SW480 (cell line): ENCODE measurements at regions not wholly inside any gene's neighbourhood (a gene's known extent, or its start where the extent isn't known, plus 50 kb on each side); places are given as distances from the start of the nearest gene placed in this dataset.
"Not testable (repeated sequence)": the region's sequence is repeated elsewhere in the genome, so short reads cannot be mapped to it uniquely, and the experiment has no call there.

ENCODE experiments used
- DNase-seq: peaks from one replicate; pipeline ENCODE4 v3.0.0-alpha.2; 2016; ENCODE audit warnings: low spot score

DNA sequence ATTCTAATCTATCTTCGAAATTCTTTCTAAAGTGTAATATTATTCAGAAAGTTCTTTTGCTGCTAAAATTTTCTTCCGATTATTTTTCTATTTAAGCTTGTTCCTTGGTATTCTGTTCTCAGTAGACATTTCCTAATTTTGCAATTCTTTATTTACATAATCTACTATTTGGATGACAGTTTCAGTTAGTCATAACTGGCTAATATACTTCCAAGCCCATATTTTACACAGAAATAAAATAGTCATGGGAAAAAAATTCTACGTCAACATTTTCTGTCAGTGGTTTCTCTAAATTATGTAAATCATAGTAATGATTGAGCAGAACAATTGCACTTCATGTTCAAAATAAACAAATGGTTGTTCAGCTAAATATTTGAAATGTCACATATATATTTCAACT lies 178.0 kb upstream of the ANKRD50 start:
- DNase-seq, result no peak

DNA sequence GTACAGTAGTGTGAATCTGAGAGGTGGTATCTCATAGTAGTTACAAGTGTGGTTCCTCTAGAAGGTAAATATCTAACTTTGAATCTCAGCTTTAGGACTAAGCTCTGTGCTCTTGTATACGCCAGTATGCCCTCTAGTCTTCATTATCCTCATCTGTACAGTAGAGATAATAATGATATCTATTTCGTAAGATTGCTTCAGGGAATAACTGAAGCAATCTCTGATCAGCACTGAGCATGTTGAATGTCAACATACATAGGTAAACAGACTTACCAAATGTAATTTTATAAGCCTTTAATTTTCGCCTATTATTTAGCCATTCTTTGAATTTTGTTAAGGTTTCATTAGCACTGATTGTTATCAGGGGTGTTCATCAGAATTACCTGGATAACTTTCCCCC lies 175.2 kb upstream of the ANKRD50 start:
- no peak for DNase-seq

DNA sequence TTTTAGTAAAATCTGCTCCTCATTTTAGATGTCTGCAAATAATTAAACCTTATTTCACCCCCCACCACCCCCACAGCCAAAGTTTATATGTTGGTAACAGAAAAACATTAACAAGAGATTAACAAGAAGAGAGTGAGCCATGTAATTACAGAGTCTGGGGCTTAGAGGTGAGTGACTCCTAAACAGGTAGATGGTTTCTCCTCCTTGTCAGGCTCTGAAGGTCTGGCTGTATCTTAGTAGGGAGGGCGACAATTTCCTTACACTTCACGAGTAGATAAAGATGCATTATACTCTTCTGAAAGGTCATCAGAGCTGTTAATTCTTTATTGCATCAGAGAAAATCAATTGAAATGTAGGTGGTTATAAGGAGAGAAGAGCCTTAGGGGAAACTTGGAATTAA lies 171.8 kb upstream of the ANKRD50 start:
- DNase-seq, result no peak

DNA sequence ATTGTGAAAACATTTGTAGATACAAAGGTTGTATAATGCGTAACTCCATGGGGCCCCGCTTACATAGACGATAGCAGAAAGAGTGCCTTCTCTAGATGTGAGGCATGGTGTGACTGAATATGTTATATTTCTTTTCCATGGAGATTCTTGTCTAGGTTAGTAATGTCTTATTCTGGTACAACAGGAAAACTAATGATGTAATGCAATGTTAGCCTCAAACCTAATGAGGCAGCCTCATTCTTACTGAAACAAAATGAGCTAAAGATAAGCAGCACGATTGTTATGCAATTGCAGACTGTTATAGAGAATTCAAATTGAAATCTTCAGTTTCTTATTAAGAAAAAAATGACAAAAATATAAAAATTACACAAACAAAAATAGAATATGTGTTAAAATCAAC lies 171.1 kb upstream of the ANKRD50 start:
- no peak for DNase-seq

DNA sequence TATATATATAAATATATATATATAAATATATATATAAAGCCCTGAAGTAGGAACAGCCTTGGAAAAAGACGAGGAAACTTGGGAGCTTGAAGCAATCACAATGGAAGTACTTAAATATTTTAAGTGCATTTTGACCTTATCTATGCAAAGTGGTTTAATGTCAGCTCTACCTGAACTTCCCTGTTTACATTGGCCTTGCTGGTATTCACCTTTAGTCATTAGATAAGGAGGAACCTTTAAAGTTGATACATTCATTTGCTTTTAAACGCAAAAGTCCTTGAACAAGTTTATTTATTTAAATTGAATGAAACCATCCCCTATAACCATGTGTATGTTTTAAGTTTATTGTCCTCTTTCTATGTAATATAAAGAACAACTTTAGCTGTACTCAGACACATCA lies 166.7 kb upstream of the ANKRD50 start:
- DNase-seq, result no peak

DNA sequence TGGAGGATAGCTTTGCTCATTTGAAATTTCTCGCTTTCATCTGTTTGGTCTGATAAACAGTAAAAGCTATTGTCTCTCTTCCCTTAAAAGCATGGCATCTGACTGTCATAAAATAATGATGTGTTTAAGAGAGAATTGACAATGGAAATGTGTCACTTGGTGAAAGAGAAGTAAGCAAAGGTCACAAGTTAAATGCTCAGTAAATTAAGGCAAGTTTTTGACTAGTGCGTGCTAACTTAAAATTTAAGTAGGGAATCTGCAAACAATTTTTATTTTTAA lies 161.6 kb upstream of the ANKRD50 start:
- no peak for DNase-seq

DNA sequence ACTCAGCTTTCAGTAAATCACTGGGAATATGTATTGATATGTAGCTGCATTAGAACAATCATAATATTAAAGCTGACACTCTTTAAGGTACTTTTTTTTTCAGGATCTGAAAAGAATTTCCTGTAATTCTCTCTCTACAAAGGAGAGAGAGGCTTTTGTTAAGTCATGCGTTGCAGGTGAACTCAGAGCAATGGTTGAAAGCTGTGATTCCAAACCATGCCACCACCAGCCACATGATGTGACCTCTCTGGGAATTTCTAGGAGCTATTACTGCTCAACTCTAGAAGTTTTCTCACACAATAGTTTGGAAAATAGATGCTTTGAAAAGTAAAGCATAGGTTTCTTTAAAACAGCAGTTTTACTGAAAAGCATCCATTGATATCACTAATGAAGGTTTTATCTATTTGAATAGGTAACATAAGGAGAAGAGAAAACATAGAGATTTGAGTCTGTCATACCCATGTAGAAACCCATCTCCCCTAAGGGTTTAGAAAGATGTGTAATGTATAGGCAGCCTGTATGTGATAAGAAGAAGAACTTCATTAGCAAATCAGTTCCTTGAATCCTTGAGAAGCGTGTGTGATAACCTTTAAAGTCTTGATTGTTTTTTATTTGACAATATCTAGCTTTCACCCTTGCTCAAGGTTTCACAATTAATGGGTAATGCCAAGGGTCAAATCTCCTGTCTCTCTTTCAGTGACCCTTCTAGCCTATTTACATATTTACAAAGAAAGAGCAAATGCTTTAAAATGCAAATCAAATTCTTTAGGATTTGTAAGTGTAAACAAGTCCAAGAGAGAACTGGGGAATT lies 161.0 kb upstream of the ANKRD50 start:
- no peak for DNase-seq

DNA sequence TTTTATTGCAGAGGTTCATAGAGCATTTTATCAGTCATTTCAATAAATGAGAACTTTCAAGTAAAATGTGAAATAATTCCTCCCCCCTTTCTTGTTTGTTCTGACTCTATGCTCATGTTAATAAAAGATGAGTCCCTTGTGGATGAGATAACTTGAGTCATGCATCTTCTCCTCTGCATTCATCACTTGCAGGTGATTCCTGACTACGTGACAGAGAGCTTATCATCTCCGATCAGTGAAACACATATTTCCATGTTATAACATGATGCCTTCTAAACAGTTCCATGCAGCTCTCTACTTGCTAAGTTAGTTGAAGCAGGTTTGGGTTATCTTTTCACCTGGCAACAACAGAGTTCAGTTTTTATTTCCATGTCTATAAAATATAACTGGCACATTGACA lies 160.1 kb upstream of the ANKRD50 start:
- DNase-seq, result no peak

DNA sequence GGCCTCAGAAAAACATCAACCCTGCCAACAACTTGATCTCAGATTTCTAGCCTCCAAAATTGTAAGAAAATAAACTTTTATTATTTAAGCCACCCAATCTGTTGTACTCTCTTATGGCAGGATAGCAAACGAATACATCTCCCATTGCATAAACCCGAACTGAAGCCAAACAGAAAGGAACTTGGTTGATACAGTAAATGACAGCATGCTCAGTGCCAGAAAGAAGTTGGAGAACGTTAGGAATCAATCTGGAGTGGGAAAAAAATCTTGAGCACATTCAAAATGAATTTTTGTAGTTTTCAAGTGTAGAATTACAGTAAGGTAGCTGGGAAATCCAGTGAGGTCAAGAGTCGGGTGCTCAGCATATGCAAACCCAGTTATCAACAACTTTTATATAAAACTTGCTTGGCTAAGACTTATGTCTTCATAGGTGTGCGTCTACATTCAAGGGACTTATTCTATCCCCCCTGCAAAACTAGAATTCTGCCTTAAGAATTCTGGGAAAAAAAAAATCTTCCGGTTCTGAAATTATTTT lies 157.5 kb upstream of the ANKRD50 start:
- DNase-seq, result no peak

DNA sequence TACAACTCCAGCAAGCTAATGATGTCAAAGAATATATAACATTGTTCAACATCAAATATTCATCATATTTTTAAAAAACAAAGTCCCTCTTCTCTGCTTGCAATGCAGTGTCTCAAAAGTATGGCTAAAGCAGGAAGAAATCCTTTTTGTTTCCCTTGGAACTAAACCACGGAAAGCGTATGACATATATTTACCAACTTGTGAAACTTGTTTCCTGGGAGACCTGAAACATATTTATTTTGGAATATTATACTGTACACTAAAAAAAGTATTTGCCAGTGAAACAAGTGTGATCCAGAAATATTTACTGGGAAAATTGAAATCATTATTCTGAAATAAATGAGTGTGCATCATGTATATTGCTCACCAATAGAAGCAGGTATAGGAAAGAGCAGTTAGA lies 156.0 kb upstream of the ANKRD50 start:
- DNase-seq, result no peak

DNA sequence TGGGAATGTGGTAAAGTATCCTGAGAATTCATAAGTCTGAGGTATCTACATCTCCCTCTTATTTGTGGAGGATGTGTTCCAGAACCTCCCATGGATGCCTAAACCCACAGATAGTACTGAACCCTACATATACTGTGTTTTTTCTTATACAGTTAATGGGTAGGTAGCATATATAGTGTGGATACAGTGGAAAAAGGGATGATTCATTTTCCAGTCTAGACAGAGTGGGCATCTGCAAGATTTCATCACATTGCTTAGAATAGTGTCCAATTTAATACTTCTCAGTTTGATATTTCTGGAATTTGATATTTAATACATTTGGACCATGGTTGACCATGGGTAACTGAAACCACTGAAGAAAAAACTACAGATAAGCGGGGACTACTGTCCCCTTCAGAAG lies 155.0 kb upstream of the ANKRD50 start:
- DNase-seq, result no peak

DNA sequence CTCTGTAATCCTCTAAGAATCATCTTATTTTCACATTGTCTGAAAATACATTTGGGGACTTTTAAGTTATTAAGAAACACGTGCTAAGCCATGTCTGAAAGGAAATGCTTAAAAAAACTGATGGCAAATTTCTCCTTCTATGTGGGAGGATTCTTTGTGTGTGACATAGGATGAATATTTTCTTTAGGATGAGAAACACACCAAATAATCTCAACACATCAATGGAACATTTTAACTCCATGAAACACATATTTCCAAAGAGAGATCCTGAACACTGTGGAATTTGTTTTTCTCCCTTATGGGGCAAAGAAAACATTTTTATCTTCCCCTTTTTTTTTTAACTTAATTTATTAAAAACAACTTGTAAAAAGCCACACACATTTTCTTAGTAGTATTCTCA lies 153.8 kb upstream of the ANKRD50 start:
- no peak for DNase-seq

DNA sequence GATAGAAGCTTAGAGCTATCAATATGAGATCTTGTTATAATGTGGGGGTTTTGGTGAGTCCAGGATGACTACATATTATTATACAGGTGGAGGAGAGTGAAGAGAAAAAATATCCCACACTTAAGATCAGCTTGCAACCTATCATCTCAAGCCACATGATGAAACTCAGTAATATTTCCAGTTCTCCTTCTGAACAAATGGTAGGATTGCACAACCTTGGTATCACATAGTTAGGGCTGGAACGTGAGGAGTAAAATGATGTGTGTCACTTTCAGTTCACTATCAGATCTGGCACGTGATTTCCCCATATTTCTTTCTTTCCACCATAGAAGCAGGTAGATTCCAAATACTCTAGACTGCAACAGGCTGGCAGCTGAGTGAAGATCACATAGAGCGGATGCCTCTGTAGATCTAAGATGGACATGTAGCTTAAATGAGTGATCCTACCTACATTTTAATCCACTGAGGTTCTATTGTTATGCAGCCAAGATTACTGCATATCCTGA lies 150.6 kb upstream of the ANKRD50 start:
- no peak for DNase-seq

DNA sequence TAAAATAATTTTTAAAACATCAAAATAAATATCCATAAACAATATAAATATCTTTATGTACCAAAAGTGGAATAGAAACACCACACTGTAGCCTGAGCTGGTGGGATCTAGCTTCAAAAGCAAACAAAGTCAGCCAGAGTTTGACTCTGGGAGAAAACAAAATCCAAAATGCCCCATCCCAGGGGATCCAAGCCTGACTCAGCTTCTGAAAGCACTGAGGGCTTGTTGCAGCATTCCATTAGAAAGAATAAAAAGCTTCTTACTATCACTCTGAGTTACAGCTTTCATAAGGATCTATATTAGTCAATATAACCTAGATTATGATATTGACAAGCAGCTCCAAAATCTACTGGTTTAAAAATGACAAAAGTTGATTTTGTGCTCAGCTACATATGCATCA lies 149.7 kb upstream of the ANKRD50 start:
- DNase-seq, result no peak

DNA sequence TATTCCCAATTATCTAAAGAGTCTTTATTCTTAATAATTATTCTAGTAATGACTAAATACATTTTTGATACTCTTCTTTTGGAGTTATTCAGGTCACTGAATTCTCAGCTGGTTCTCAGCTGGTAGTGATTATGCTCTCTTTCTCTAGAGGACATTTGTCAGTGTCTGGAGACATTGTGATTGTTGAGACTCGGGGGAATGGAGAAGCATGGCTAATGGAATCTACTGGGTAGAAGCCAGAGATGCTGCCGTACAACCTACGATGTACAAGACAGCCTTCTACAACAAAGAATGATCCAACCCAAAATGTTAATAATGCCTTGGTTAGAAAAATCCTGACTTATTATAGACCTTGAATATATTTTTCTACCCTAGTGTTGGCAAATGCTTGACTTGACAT lies 149.2 kb upstream of the ANKRD50 start:
- no peak for DNase-seq

DNA sequence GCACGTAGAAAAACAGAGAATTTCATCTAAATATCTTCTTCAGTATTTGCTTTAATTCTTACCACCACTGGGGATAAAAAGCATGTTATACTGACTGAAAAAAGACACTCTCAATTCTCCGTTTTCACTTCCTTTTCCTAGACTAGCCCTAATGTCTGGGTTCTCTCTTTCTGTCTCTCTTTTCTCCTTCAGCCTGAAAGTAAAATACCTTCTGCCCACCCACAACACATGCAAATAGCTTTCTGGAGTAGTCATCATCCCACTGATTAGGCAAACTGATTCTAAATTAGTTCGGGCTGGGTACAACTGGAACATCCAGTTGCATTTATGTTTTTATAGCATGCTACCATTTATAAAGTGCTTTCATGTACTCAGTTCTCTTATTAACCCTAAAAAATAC lies 142.4 kb upstream of the ANKRD50 start:
- no peak for DNase-seq

DNA sequence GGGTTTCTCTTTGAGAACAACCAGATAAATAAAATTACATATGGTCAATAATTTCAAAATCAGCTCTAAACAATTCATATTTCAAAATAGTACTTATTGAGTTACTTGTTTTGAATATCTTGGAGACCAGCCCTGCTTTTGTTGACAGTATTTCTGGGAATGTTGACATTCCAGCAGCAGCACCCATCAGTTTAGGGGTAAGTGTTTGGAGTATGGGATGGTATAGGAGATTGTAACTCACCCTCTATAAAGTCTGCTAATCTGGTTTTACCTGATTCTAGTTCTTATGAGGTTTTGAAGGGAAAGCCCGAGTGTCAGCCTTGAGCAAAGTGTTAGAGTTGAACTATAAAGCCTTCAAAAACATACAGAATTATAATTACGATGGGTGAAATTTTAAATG lies 139.2 kb upstream of the ANKRD50 start:
- DNase-seq, result no peak

DNA sequence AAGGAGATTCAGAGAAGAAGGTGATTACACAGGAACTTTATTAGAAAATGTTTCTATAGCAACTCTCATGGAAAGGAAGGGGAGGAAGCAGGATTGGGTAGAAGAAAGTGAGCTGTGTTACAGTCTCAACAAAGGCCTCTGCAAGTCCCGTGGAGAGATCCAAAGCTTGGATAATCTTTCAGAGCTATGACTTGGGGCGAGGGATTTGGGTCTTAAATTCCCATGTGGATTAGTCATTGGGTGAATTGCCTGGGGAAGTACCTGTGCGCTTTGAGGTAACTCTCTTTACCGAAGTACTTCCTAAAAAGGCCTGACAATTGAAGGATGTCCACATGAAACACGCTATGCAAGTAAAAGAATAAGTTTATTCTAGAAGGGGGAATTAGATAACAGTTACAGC lies 133.8 kb upstream of the ANKRD50 start:
- no peak for DNase-seq

DNA sequence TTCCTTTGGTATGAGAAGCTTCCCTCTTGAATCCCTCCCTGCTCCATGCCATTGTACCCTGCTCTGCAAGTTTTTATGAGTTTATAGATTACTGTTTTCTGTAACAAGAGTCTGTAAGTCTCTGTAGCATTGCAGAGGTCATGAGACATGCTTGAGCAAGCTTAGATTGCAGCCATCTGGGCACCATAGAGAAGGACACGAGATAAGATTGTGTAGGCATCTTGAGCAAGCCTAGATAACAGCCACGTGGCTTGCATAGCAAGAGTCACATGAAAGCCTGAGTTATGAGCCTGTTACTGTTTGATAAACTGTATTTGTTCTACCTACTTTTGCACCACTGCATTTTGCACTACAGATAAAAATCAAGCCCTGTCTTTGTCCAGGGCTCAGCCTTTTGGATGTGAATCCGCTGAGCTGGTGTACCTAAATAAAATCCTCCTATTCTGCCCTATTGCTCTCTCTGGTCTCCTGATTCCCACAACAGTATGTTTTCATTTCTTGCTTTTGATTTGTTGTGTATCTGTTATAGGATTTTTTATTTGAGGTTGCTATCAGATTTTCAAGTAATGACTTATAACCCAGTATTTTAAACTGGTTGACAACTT lies 127.4 kb upstream of the ANKRD50 start:
- DNase-seq, result no peak

DNA sequence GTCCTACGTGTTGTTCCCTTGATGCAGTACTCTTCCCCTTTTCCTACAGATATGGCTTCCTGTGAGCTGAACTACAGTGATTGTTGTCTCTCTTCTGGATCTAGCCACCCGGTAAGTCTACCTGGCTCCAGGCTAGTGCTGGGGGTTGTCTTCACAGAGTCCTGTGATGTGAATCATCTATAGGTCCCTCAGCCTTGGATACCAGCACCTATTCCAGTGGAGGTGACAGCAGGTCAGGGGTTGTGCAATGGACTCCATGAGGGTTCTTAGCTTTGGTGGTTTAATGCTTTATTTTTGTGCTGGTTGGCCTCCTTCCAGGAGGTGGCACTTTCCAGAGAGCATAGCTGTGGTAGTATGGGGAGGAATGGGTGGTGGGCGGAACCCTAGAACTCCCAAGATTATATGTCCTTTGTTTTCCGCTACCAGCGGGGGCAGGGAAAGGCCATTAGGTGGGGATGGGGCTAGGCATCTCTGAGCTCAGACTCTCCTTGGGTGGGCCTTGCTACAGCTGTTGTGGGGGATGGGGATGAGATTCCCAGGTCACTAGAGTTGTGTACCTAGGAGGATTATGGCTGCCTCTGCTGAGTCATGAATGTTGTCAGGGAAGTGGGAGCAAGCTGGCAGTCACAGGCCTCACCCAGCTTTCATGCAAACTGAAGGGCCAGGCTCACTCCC lies 121.4 kb upstream of the ANKRD50 start:
- DNase-seq, result no peak

DNA sequence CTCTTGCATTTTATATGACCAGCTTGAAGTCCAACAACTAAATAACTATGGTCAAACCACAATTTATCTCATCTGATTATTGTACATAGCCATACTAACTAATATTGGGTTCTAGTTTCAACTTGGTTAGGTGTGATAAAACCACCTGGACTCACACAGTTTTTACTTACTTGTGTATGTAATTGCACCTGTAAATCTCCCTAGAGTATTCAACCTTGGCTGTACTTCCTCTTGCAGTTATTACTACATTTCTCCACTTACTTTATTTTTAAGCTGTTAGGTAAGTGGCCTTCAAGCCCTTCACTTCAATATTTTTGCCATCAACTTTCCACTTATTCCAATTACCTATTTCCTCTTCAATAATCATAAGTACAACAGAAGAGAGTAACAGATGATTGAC lies 115.8 kb upstream of the ANKRD50 start:
- no peak for DNase-seq

DNA sequence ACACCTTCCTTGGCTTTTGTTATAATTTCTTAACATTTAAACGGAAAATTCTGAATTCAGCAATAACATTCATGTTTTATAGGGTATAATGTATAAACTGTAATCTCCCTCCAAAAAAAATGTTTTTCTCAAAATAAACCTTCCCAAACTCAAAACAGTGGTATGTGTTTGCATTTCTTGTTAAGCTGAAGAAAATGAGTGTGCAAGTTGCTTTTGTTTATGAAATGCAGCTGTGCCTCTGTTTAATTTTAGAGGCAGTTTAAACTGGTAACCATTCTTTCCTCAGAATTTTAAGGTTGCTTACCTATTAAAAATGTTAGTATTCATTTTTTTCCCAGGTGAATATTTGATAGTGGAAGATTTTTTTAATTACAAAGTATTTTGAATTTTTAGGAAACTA lies 105.0 kb upstream of the ANKRD50 start:
- no peak for DNase-seq

DNA sequence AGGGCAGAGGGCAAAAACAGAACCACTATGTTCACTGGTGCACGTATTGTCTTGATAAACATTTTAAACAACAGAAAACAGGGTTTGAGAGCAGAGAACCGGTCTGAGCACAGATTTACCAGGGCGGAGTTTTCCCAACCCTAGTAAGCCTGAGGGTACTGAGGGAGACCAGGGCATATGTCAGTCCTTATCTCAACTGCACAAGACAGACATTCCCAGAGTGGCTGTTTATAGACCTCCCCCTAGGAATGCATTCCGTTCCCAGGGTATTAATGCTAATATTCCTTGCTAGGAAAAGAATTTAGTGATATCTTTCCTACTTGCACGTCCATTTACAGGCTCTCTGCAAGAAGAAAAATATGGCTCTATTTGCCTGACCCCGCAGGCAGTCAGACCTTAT lies 99.7 kb upstream of the ANKRD50 start:
- DNase-seq, result not testable (repeated sequence)
